Activated CD8-positive, alpha-beta memory T cell treated with anti-CD3 and anti-CD28 coated beads for 36 hours (primary cell): ENCODE measurements at regions not wholly inside any gene's neighbourhood (a gene's known extent, or its start where the extent isn't known, plus 50 kb on each side); places are given as distances from the start of the nearest gene placed in this dataset.
"Not testable (repeated sequence)": the region's sequence is repeated elsewhere in the genome, so short reads cannot be mapped to it uniquely, and the experiment has no call there.

ENCODE experiments used
- CTCF ChIA-PET: fragments of 350-600 bp; sonication (Branson Sonifier 250); formaldehyde crosslinking; loops from one replicate; lab custom pipeline; 2021; ENCODE audit warnings: antibody characterized with exemption; lab: Charles Lee
- POLR2A ChIA-PET: fragments of 350-600 bp; sonication (Branson Sonifier 250); formaldehyde crosslinking; loops from one replicate; lab custom pipeline; 2021; ENCODE audit warnings: antibody characterized with exemption; lab: Charles Lee

DNA sequence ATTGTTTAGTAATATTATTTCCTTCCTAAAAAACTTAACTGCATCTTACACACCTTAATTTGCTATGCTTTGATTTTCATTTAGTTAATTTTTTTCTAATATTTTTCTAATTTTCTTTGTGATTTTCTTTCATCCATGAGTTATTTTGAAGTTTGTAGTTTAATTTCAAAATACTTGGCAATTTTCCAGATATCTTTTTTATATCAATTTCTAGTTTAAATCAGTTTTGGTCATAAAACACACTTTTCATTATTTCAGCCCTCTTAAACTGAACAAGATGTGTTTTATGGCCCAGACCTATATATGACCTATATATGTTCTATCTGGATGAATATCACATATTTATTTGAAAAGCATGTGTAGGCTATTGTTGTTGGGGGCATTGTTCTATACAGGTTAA is 759.9 kb upstream of the SGO1 start:
- CTCF ChIA-PET, result no interaction called here
- POLR2A ChIA-PET, result no interaction called here

DNA sequence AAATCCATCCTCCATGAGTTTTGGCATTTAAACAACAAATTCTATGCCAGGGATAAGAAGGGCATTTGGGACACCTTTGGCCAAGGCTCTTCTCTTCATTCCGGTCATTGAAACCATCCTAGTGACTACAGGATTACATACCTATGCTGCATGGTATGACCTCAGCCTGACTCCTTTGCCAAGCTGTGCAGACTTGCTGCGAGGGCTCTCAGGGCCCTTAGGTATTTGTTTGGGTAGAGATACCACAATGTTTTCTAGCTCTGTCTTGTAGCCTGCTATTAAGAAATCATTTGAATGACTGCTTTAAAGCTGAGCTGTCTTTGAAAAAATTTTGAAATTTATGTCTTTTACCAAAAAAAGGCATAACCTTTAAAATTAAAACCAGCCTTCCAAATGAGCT is 749.8 kb upstream of the SGO1 start:
- POLR2A ChIA-PET, result no interaction called here
- CTCF ChIA-PET, result no interaction called here

DNA sequence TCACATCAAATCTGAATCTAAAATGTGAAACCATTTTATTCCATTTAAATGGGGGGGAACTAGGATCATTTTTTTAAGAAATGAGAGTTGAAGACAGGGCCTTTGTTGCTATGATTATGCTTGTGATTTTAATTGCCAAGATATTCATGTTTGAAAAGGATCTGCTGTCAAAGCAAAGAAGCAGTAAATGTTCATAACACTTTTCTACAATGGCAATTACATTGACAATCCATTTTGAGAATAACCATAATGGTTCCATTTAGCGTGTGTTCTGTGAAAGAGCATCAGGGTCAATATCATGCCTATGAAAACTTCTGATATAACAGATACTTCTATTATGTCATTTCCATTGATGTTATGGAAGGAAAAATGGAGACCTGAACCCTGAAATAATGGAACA is 745.8 kb upstream of the SGO1 start:
- ChIA-PET CTCF (no interaction called here), POLR2A (no interaction called here)

DNA sequence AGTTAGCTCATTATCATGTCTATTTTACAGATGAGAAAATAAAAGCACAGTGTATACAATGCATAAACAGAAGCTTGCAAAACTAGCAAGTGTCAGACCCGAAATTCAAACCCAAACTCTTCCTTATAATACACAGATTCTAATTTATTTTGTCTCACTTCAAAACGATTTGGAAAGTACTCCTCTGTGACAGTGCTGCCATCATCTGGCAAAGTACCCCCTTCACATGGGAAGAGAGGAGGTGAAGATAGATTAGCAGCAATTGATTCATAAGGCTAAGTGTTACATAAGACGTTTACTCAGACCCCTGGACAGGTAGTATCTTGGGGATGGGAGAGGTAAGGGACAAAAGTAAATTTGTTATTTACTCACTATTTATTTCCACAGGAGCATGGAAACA is 744.0 kb upstream of the SGO1 start:
- CTCF ChIA-PET, result no interaction called here

DNA sequence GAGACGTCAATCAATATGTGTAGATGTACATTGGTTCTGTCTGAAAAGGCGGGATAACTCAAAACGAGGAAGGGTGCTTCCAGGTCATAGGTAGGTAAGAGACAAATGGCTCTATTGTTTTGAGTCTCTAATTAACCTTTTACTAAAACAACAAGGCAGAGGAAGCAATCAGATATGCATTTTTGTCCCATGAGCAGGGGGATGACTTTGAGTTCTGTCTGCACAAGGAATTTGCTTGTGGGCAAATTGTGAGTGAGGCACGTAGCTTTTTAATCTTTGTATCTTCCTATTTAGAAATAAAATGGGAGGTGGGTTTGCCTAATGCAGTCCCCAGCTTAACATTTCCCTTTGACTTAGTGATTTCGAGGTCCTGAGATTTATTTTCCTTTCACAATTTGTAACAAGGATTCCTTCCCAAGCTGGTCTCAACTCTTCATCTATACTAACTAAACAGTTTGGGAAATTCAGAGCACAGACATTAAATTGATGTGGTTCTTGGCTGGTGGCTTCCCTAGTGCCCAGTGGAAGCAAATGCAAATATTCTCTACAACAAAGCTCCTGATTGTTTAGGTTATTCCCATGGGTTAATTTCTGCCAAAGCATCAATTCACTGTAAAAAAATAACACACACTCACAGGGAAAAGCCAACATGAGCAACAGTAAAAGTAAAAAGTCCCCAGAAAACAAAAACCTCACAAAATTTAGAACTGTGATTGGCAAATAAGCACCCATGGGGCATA is 738.8 kb upstream of the SGO1 start:
- CTCF ChIA-PET, result no interaction called here
- POLR2A ChIA-PET, result no interaction called here

More for the DNA sequence above, 744.0 kb upstream of the SGO1 start:
- POLR2A ChIA-PET, result no interaction called here

DNA sequence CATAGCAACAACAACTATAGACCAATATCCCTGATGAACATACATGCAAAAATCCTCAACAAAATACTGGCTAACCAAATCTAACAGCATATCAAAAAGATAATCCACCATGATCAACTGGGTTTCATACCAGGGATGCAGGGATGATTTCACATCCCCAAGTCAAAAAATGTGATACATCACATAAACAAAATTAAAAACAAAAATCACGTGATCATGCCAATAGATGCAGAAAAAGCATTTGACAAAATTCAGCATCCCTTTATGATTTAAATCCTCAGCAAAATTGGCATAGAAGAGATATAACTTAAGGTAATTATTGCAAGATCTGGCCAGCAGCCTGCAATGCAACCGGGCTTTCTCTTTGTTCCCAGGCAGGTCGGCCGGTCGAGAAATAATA is 735.1 kb upstream of the SGO1 start:
- CTCF ChIA-PET, POLR2A ChIA-PET: not testable (repeated sequence)

DNA sequence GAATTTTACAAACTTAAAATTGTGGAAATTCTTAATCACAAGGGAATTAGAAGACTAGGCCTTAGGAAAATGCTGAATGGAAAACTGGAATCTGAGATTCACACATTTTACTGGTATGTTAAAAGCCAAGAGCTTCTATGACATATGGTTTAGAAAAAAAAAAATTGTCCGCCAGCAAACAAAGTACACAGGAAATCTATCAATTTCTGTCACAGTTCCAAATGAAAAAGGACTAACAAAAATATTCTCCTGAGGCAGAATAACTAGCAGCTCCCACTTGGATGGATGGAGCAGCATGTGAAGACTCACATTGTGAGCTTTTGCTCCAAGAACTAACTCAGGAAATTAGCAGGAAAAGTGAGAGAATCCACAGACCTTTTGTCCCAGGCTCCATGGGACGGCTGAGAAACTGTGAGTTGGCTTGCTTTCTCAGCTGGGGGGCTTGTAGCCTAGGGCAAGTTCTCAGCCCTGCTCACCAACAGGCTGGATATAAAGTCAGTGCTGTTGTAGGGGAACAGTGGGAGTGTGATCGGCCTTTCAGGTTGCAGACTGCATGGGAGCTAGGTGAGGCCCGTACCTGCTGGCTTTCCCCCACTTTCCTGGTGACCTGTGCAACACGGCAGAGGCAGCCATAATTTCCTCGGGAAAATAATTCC is 731.1 kb upstream of the SGO1 start:
- CTCF ChIA-PET, result no interaction called here
- POLR2A ChIA-PET, result no interaction called here

DNA sequence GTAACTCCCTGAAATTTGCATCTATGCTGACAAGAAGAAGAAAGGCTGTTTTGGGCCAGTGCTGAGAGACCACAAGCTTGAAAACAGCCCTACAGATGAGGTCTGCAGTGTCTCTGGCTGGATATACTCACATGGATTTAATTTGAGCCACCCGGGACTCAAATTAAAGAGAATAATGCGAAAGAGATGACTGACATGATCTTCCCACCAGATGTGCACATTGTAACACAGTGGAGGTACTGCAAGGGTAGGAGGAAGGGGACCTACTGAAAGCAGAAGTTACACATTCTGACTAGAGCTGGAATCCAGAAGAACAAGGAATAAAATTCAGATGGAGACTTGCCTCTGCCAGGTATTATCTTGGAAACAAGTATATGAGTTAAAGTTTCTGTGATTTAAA is 728.3 kb upstream of the SGO1 start:
- ChIA-PET CTCF (no interaction called here), POLR2A (no interaction called here)

DNA sequence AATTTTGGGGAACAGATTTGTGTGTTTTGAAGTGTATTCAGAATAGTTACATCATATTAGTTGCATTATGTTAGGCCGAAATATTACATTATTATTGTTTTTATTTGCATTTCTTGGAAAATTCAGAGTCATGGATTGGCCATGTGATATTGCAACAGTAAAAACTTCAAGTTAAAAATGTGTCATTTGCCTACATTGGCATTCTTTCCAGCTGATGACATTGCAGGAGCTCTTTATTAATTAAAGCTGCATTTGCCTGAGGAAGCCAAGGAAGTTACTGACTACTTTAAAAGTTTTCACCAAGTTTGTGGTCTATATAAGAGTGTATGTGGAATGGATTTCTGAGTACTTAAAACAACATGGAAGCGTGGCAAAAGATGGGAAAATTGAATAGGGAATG is 726.4 kb upstream of the SGO1 start:
- CTCF ChIA-PET, result no interaction called here
- POLR2A ChIA-PET, result no interaction called here

DNA sequence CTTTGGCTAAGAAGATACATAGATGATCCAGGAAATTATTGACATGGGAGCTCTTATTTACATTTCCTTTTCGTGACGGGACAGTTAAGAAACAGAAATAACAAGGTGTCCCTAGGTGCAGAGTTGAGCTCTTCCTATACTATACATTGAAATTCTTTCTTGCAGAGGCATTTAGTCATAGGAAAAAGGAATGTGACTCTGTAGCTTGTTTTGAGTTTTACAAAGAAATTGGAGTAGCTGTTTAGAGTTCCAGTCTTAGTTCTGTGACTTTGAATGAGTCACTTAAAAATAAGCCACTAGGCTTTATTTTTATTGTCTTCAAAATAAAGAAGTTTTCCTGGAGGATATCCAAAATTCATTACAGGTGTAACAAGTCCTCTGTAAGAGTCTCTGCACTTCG is 723.5 kb upstream of the SGO1 start:
- POLR2A ChIA-PET, result no interaction called here

DNA sequence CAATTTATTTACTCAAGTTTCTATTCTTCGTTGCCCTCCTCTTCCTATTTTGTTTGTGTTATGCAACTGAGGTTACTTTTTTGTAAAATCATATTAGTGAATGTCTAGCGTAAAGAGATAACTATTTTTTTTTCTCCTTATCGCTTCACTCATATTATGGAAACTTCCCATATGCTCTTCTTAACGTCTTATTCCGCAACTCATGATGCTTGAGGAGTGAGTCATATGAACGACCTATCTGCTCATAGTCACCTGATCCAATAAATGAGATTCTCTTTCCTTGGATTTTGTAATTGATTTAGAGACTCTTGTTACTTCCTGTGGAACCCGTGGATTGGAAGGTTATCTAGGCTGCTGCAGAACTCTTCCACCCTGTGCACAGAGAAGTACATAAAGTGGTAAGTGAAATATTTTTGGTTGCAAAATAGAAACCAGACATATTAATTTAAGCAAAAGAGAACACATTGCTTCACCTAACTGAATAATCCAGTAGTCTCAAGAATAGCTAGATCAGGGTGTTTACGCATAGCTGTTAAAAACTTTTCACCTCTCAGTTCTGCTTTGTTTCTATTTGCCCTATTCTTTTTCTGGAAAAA is 719.3 kb upstream of the SGO1 start:
- ChIA-PET POLR2A (no interaction called here), CTCF (no interaction called here)

More for the DNA sequence above, 723.5 kb upstream of the SGO1 start:
- CTCF ChIA-PET, result no interaction called here

DNA sequence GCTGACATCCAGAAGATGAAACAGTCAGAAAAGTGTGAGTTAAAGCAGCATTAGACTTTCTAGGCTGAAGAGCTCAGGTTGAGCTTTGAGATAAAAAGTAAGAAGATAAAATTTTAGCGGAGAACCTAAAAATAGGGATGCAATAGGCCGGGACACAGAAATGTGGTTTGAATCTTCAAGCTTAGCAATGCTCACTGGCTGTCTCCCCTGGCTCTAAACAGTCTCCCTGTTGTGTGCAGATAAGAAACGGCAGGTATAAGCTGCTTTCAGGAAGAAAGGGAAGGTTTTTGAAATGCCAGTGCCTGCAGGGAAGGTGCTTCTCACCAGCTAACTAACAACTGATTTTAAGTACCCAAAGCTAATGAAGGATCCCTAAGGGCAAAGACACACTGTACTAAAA is 718.7 kb upstream of the SGO1 start:
- CTCF ChIA-PET, result no interaction called here

DNA sequence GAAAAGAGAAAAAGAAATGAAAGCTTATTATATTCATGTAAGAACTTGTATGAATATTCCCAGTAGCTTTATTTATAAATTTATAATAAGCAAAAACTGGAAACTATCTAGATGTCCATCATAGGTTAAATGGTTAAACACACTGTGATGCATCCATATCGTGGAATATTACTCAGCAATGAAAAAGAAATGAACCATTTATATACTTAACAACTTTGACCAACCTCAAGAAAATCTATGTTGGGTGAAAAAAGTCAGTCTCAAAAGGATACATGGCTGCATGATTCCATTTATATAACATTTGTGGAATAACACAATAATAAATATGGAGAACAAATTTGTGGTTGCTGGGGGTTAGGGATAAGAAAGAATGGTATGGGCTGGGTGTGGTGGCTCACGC is 713.0 kb upstream of the SGO1 start:
- CTCF ChIA-PET, result no interaction called here
- POLR2A ChIA-PET, result no interaction called here

More for the DNA sequence above, 718.7 kb upstream of the SGO1 start:
- POLR2A ChIA-PET, result no interaction called here

DNA sequence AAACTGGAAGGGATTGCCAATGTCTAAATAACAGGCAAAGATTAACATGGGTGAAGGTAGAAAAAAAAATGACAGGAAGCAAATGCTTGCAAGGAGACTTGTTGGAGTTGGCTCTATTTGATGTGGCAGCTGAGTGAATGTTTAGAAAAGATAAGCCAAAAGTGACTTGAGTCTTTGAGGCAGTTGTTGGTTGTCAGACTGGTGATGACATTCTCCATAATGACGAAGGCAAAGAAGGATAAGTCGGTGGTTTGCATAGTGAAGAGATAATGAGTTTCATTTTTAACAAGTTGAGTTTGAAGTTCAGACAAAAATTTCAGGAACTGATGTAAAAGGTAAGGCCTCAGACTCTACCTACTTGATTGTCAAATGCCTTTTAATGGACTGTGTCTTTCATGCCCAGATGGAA is 704.1 kb upstream of the SGO1 start:
- ChIA-PET POLR2A (no interaction called here), CTCF (no interaction called here)

DNA sequence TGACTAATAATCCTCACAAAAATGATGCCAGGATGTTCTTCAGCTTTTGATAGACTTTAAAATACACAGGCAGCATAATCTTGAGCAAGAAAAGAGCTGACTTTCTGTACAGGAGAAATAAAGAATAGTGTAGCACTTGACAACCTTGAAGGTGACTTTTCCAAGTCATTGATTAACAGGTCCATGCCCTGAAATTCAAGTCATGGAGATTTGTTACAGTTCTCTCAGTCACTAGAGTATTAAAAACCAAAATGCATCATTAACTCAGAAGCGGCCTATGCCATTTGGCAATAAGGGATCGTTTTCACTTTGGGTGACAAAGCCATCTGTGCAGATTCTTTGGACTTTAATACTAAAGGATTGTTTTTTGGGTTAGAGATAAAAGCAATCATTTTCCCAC is 692.7 kb upstream of the SGO1 start:
- ChIA-PET POLR2A (no interaction called here), CTCF (no interaction called here)

DNA sequence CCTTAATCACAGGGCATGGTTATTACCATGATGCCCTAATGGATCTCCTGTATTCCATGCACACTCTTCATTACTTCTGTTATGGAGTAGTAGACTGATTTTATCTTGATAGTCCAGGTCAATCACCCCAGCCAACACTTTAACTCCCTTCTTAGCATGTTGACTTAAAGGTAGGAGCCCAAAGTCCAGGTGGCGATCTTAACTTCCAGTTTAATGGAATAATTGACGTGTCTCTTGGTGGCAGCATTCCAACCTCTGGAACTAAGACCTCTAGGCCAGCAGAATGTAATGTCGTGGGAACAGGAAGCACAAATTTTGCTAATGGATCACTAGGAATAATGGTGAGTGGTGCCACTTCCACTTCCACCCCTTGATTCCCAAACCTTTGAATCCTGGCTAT is 687.2 kb upstream of the SGO1 start:
- ChIA-PET POLR2A (no interaction called here), CTCF (no interaction called here)

DNA sequence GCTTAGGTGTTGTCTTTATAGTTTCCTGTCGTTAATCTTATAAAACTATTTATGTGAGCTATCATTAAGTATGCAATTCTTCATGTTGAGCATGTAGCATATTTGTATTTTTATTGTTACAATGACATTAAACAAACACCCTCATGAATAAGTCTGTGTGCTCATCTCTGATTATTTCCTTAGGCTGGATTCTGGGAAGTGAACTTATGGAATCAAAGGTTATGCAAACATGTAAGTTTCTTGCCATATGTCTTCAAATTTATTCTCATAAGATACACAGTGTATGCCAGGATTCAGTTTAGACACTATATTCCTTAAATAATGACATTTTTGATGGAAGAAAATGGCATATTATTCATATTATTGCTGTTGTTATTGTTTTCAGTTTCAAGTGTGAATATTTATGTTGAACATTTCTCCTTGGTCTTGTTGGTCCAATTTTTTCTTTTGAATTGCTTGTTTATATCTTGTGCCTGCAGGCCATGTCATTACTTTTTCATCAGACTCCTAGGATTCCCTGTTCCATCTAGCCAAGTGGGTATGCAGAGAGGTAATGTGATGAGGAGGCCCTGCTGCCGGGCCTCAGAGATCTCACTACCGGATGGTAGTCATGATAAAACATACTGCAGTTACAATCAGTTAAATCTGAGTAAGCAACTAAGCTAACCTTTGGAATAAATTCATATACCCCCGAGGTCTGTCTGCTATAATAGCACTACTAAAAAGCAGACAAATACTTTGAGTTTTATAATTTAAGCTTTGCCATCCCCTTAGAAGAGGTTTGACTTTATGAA is 684.3 kb upstream of the SGO1 start:
- ChIA-PET POLR2A (no interaction called here), CTCF (no interaction called here)

DNA sequence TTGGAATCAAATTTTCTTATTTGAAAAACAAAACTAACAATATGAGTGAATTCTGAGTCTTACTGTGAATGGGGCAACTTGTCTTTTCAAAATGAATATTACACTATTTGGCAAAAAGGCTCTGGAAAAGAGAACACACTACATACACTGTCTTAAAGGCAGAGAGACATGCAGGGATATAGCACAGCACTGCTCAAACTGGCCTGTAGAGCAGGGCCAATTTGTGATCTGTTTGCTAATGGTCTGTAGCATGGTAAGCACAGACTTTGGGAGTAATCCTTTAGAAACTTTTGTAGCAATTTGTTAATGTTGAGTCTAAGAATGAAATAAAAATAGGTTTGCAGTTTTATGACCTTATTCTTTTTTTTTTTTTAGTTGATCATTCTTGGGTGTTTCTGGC is 679.8 kb upstream of the SGO1 start:
- POLR2A ChIA-PET, result no interaction called here
- CTCF ChIA-PET, result no interaction called here

DNA sequence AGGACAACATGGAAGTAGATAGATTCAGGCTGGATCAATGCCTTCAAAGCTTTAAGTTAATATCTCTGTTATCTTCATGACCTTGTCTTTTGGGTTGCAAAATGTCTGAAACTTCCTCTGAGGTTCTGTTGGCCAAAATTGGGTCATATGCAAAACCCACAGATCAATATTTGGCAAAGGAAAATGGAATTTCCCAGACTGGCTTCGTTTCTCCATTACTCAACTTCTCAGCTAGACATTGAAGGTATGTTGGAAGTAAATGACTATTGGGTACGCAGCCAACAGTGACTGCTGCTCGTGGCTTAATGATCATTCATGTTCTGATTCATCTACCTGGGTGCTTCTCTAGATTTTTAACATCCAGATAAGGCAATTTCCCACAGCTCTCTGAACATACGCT is 675.4 kb upstream of the SGO1 start:
- ChIA-PET POLR2A (no interaction called here), CTCF (no interaction called here)

DNA sequence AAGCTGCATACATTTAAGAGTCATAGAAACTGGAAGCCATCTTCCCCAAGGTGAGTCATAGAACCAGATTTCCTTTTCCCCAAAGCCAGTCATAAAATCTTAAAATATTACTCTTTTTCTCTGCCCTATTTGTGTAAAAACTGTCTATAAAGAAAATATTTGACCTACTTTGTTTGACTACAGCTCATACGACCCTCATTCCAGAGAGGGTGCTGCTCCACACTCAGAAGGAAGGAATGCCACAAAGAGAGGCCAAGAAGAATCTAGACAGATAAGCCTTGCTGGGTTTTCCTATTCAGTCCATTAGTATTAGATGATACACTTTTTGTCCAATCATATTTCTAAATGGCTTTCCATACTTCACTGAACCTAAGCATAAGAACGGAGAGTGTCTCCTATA is 671.6 kb upstream of the SGO1 start:
- POLR2A ChIA-PET, result no interaction called here
- CTCF ChIA-PET, result no interaction called here
